HG03066 (cell line): ENCODE measurements at regions not wholly inside any gene's neighbourhood (a gene's known extent, or its start where the extent isn't known, plus 50 kb on each side); places are given as distances from the start of the nearest gene placed in this dataset.

Source experiments
- ATAC-seq: cut with Tn5 transposase; IDR thresholded peaks from one replicate; pipeline ENCODE4 v1.9.1; 2021; ENCODE audit warnings: low read depth; ENCODE audit not compliant: unreplicated experiment

DNA sequence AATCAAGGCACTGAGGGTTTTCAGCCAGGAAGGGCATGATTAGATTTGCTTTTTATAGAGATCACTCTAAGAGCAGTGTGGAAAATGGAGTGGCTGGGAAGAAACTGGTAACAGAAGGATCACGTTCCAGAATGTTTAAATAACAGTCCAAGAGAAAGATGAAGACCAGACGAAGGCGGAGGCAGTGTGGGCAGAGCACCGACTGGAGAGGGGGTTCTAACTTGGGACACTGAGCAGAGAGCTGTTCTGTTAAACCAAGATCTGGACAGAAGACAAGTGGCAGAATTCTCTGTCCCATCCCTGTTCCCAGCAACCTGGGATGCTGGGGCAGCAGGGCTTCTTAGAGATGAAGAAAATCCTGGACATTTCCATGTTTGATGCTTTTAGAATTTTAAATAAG is 249.1 kb upstream of the NR4A3 start:
- ATAC-seq, result no peak

DNA sequence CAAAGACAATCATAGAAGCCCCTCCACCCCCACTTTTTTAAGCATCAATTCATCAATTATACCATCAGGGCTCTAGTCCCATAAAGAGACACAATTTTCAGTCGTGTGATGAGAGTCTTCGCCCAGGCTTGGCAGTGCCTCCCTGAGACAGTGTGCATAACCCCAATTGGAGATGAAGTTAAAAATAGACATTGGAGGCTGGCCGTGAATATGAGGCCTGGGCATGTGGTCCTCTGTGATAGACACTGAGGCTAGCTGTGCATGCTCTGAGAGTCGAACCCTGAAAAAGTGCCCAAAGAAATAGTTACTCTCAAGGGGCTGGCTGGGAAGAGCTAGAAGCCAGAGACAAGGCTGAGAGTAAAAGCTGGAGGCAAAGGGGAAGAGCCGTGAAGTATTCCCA is 248.6 kb upstream of the NR4A3 start:
- ATAC-seq, result no peak

DNA sequence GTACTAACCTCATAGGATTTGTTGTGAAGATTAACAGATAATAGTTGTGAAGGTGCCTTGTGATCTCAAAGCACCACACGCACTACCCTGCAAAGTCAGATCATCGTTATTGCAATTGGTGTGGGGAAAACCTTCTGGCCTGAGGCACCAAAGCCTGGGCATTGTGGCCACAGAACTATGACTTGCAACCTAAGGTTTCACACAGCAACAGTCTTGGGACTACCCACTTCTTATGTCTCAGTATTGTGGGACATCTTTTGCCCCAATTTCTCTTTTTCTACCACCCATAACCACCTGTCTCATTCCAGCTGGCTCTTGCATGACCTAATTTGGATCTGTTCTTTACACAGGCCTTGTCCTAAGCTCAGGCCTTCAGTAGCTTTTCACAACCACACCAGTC is 247.8 kb upstream of the NR4A3 start:
- ATAC-seq, result no peak

DNA sequence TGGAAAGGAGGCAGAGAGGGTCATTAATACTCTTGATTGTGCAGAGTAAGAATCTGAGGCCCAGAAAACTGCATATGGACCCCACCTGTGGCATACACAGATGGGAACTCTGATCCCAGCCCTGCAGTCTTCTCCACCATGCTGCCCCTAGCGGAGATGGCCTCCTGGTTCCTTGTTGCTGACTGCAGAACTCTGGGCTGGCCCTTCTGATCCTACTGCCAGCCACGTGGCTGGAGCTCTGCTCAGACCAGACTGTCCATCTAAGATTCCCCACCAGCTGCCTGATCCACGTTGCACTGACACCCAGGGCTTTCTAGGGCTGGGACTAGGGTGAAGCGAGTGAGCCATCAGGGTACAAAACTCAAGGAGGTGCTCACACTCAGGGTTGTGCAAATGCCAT is 245.7 kb upstream of the NR4A3 start:
- ATAC-seq, result no peak

DNA sequence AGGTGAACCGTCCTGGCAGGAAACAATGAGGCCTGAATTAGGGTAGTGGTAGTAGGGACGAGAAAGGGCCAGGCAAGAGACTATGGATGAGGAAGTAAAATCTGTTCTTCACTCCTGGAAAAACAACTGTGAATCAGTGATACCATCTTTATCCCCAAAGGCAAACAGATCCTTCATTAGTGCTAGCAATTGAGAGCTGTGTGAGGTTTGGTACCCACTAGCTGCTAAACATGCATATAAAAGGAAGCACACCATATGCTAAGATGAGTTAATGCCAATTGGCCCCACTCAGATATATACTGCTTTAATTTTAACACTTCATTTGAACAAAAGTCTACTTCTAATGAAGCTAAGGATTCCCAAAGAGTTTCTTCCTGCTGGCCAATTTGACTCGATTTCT is 244.8 kb upstream of the NR4A3 start:
- ATAC-seq, result no peak

DNA sequence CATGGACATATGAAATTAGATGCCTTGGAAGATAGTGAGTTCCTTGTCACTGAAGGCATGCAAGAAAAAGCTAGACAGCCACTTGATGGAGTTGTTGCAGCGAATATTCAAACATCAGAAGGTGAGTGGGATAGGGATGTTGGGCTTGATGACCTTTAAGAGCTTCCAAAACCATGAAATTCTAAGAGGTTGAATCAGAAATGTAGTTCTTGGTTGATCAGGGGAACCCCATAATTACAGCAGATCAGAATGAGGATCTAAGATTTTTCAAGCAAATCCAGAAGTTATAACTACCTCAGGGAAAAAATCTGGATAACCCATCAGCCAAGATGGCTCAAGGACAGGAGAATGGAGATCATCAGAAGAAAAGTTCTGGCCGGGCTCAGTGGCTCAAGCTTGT is 244.3 kb upstream of the NR4A3 start:
- ATAC-seq, result no peak

DNA sequence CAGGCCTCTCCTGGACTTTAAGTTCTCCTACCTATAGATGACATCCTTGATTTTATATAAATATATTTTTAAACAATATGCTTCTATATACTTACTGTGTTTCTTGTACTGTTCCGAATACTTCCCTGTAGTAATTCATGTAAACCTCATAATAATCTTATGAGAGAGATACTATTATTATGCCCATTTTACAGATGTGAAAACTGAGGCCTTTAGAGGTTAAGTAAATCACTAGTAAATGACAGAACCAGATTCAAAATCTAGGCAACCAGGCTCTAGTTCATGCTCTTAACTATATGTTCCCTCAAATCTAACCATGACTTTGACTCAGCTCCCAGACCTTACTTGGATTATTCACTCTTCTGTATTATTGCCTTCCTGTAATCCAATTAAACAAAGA is 243.0 kb upstream of the NR4A3 start:
- no peak for ATAC-seq

DNA sequence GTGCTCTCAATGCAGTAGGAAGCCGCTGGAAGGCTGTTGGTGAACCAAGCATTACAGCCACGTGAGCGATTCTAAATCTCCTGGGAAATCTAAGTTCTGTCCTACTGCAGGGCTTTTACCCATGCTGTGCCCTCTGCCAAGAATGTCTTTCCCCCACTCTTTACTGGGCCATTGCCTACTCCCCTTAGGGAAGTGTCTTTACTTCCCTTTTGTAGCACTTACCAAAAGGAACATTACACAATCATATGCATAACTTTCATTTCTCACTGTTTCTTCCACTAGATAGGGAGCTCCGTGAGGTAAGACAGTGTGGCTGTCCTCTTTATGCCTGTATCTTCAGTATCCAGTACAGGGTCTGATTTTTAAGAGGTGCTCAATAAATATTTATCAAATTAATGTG is 241.7 kb upstream of the NR4A3 start:
- no peak for ATAC-seq

DNA sequence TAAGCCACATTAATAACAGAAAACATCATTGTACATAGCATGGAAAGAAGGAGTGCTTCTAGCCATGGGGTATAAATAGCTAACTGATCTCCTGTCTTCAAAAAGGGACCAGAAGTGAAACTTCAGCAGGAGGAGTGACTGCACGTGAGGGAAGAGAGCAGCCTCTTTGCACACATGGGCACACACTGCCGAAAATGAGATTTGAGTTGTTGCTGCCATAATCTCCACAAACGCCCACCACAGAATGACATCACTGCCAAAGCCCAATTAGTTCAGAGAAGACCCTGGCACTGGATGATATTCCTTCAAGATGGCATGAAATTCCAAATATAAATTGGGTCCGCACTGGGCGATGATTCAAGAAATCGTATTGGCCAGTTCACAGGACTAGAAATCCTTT is 238.9 kb upstream of the NR4A3 start:
- no peak for ATAC-seq

DNA sequence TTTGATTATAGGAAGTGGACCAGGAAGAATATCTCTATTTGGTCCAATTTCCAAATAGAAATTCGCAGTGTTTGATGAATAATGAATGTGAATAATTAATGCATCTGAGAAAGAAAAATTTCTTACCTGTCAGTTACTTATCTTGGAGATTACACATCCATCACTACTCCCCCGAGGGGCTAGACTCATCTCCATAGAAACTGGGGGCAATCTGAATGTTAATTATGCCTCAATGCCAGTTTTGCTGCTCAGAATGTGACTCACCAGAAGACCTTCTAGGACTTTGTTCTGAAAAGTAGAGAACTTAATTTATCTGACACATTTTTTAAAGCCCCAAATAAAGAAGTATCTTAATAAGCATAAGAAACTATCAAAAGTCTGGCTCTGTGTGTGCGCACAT is 233.4 kb upstream of the NR4A3 start:
- no peak for ATAC-seq

DNA sequence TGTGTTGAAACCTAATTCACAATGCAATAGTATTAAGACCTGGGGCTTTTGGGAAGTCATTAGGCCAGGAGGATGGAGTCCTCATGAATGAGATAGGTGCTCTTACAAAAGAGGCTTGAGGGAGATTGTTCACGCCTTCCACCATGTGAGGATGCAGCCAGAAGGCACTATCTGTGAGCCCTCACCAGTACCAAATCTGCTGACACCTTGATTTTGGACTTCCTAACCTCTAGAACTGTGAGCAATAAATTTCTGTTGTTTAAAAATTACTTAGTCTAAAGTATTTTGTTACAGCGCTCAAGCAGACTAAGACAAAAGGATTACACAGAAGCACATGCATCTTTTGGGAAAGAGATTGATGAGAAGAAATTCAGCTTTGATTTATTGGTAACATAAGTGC is 232.9 kb upstream of the NR4A3 start:
- no peak for ATAC-seq

DNA sequence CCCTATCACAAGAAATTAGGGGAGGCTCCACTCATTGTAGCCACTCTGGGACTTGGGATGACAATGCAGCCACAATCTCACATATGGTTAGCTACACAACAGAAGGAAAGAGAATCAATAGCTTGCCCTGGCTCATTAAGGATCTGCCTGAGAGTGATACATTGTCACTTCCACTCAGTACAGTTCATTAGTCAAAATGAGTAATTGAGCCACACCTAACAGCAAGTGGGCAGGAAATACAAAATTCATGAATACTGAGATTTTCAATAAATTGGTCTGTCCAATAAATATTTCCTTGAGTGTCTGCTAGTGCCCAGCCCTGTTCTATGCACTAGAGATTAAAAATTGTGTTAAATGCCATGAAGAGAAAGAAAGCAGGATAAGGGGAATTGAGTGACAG is 231.3 kb upstream of the NR4A3 start:
- ATAC-seq, result no peak

DNA sequence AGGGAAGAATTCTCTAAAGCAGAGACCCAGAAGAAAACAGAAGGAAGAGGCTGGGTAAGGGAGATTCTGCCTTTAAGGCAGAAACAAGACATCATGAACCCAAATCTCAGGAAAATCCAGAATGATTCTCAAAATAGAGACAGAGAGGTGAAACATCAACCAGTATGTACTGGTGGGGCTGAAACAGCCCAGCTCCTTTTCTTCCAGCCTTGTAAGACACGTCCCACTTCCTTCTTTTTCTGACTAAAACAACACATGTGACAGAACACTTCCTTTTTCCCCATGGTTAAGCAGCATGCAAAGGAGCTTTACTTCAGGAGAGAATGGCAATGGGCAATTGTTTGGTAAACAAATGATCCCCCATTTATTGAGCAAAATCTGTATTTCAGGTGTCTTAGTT is 230.8 kb upstream of the NR4A3 start:
- no peak for ATAC-seq

DNA sequence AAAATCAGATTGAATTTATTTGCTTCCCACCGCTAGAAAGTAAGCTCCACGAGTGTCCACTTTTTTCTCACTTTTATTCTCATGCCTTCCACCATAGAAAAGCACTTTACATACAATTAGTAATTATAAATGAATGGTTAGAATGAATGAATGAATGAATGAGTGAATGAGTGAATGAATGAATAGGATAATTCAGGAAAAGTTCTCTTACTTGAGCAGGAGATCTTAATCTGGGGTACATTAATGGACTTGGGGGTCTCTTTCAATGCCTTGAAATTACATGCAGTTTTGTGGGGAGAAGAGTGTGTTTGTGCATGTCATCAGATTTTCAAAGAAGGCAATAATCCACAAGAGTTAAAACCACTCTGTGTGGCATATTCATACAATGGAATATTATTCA is 229.9 kb upstream of the NR4A3 start:
- no peak for ATAC-seq

DNA sequence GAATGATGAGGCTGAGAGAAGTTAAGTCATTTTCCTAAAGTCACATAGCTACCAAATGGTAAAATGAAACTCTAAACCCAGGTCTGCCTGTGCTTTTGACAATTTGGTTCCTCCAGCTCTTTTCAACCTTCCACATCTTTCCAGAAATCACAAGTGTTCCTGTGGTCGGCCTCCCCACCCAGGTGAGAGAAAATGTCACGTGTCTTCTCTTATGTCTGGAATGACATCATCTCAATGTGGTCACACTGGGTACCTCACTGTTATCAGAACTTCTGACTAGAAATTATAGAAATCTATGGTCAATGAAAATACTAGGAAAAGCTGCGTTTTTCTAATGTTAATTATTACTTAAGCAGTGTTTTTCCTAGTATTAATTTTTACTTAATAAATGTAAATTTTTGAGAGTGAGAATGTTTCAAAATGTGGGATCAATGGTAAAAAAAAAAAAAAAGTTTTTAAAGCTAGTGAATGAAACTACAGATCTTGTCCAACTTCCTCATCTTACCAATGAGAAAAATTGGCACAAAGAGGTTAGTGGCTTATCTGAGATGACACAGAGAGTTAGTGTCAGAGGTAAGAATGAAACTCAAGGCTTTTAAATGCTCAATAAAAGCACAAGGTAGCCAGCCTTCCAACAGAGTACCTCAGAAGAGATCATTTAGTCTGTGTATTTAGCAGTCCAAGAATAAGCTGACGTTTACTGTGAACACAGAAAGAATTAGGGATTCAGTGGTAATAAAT is 228.7 kb upstream of the NR4A3 start:
- no peak for ATAC-seq

DNA sequence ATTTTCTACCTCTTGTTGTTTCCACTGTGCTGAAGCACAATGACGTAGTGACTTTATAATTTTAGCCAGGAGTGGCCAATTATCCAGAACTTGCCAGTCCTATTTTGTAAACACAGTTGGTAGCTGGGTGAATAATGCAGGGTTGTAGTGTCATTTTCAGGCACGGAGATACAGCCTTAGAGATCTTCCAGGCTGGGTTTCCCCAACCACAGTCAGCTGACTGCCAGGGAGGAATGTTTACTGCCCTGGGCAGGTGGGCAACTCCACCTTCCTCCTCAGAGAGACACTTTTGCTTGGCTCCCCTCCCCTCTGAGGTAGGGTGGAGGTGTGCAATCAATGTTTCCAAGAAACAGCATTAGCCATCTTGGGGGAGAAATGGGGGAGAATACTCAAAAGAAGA is 228.1 kb upstream of the NR4A3 start:
- ATAC-seq, result no peak

DNA sequence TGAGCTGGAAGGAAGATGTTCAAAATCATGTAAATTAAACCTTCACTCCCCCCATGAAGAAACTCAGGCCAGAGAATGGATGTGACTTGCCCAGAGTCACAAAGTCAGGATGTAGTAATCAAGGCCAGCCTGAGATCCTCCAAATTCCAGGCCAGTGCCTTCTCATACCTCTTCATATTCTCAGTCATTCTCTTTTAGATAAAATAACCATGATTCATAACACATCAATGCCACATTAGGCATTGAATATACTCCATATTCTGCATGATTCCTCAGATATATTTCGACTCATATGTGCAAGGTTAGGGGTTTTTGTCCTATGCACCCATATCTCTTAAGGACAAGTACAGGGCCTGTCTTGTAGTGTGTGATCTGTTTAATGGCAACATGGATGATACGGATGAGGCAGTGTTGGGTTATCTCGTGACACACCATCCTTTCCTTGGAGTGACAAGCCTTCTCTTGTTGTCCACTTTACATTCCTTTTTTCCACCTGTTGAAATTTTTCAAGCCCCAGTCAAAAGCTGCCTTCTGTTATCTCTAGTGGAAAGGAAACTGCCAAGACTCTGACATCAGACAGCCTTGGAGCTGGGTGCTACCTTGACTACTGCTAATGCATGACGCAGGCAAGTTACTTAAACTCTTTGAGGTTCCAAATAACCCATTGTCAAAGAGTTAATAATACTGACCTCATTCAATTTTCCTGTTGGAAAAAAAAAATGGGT is 227.5 kb upstream of the NR4A3 start:
- ATAC-seq, result no peak

DNA sequence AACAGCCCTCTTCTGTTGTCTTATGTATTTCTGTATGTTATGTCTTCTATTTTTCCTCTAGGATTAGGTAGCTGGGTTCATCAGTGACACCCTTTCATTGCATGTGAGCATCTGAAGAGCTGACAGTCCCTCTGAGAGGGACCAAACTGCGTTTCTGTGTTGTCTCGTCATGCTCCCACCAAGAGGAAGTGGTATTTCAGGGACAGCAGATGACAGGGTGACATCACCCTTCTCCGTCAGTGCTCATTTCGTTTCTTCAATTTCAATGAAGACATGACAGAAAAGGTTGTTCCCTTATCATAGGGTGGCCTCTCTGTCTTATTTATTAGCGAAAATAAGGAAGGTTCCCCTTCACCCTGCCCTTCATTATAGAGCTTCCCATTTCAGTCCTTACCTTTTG is 225.9 kb upstream of the NR4A3 start:
- ATAC-seq, result no peak

DNA sequence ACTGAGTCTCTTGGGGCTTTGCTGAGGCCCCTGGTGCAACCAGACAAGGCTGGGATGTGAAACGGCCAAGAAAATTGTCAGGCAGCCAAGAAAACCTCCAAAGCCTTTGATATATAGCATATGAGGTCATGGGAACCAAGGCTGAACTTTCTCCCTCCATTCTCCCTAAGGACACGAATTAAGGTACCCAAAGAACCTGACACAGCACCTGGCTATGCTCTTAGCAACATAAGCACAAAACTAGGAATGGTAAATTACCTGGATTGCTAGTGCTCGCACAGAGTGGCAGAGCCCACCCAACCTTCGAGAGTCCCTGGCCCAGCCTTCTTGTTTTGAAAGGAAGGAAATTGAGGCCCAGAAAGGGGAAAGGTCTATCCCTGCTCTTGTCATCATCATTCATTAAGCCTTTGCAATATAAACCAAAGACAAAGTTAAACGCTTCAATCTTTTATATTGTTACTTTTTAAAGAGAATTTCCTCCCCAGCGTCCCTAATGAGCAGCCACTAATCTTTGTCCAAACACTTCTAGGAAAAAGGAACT is 220.0 kb upstream of the NR4A3 start:
- no peak for ATAC-seq

DNA sequence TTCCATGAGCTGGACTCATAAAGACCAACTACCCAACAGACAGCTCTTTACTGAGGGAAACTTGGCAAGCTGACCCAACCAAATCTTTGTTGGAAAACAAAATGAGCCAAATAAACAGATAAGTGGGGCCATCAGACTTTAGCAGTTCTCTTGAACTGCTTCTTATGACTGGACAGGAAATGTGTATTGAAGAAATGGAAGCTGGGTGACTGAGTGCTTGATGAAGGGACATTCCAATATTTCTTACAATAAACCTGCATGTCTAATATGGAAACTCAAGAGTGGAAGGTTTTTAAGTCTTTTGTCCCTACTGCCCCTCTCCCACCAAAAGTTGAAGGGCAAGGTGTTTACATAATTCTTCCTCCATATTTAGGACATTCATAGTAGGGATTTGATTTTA is 218.8 kb upstream of the NR4A3 start:
- ATAC-seq, result no peak

DNA sequence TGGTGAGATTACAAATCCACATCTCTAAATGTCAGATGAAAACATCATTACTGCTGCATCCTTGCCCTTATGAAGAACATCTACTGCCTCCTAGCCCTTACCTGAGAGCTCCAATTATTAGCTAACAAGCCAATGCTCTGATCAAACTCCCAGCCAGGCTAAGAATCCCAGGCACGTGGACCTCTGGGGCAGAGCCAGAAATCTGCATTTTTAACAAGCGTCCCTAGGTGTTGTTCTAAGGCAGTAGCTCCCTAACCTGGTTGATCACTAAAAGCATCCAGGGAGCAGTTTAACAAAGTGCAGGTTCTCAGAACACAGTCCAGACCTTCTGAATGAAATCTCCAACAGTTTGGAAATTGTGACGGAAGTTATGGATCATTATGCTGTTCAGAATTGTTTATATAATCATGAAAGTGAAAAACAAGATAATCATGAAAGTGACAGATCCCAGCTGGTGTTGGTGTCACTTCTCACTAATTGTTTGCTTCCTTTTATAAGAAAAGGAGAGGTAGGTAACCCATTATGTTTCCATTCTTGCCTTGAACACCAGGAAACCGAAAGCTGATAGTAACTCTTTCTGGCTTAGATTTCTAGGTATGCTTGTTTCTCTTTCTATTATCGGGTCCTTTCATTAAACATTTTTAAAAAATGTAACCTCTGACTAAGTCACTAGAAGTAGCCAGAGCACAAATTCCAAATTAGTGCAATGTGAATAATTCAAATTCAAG is 216.5 kb upstream of the NR4A3 start:
- ATAC-seq, result peak; percentile 56

DNA sequence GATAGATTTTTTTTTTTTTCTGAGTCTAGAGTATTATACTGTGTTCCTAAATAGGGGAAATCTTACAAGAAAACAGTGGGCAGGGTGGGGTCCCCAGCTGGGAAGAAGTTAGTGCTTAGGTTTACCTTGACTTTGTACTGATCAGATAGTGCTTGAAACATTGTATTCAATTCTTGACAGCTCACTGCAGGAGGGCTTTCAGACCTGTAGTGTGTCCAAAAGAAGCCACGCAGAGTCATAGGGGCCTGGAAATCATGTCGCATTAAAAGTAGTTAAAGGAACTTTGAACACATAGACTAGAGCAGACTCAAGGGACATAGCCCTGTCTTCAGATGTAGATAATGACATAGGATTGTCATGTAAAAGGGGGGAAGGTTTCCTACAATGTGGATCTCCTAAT is 215.4 kb upstream of the NR4A3 start:
- ATAC-seq, result no peak
